Activated CD4-positive, alpha-beta T cell treated with anti-CD3 and anti-CD28 coated beads, Interleukin-2, Interleukin-6, amounts not matched to agents 100 ng/mL and 50 ng/mL, durations not matched to agents 16 hours and 8 hours (primary cell): ENCODE measurements at regions not wholly inside any gene's neighbourhood (a gene's known extent, or its start where the extent isn't known, plus 50 kb on each side); places are given as distances from the start of the nearest gene placed in this dataset.
"Not testable (repeated sequence)": the region's sequence is repeated elsewhere in the genome, so short reads cannot be mapped to it uniquely, and the experiment has no call there.

Experiments
- DNase-seq: peaks from one replicate; pipeline ENCODE4 v3.0.0-alpha.2; 2020

DNA sequence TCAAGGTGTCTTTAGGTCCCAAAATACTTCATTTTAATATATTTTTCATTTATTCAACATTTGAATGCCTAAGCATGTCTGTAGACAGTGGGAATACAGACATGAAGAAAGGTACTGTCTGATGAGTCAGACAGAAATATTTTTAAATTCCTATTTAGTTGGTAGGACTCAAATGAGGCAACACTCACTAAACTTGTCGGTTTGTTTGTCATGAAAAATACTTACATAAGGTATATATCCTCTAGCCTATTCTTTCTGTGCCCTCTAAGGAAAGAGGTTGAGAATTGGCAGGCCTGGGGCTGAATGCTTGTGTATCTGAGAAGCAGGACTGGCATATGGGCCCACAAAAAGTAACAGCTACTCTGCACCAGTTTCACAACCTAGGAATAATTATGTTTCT is 423.6 kb upstream of the MDFIC2 start:
- DNase-seq, result no peak

DNA sequence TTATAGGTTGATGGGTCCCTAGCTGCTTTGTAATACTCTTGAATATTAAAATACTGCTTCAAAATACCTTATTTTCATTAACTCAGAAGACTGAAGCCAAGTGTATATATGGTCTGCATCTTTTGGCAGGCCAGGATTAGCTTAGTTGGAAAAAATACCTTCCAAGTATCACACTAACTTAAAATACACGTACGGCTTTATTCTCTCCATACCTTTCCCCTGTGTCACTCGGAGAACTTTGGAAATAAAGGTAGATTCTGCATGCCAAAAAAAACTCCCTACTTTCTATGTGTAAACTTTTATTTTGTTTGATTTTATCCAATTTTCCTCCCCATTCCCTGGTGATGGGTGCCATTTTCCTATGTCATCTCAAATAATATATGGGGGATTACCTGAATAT is 422.3 kb upstream of the MDFIC2 start:
- DNase-seq, result no peak

DNA sequence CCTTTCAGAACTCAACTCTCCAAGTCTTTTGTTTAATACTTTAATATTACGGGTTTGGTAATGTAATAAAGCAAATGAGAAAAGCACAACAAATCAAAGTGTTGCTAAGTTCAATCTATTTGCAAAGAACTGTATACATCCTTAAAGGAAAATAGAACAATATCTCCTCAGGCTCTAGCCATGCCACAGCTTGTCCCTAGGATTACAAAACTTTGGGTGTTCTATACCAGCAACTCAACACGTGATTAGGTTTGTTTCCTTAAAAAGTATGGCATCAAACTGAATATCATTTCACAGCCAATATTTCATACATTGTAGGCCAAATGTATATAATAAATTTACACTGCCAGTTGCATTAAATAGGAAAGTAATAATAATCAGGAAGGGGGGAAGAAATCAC is 418.6 kb upstream of the MDFIC2 start:
- DNase-seq, result no peak

DNA sequence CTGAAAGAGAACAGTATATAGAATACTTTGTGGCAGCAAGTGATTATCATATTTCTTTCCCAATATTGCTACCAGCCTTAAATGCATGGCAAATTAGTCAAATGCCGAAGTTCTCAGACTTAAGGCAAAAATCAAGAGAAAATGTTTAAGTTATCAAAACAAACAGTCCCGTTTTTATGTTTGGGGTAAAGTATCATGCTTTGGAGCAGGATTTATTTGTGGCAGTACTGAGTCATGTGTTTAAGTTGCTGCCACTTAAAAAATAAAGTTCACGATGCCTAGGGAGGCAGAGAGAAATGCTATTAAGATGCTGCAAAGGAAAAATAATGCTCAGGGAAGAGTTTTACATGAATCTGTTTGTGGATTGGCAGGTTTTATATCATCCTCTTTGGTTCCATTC is 417.4 kb upstream of the MDFIC2 start:
- no peak for DNase-seq

DNA sequence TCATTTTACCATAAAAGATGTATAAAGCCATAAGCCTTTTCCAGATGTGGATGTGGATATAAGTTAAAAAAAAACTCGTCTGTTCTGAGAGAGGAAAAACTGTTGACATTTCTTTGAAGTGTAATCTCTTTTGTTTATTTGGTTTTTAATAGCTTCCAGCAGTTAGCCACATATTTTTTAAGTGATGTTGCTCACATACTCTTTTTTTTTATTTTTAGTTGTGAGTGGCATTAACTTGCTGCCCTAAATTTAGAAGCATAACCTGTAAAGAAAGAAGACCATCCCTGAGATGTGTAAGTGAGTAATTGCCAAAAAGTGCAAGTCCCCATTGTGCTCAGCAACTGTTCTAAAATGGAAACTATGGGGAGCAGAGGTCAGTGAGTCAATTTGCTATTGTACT is 415.9 kb upstream of the MDFIC2 start:
- no peak for DNase-seq

DNA sequence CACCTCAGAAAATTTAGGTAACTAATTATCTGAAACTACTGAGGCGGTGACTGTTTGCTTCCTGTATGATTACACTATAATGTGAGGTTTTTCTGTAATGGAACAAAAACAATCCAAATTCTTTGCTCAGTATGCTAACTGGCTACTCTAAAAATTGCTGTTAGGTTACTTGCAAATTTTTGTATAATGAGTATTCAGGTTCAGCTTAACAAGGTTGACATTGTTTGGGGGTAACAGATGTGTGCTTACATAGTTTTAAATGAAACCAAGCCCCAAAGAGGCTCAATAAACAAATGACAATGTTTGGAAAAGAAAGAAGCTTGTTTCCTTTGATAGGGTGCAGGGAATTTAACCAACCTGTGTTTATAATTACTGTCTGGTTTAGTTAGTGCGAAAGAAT is 414.5 kb upstream of the MDFIC2 start:
- DNase-seq, result no peak

DNA sequence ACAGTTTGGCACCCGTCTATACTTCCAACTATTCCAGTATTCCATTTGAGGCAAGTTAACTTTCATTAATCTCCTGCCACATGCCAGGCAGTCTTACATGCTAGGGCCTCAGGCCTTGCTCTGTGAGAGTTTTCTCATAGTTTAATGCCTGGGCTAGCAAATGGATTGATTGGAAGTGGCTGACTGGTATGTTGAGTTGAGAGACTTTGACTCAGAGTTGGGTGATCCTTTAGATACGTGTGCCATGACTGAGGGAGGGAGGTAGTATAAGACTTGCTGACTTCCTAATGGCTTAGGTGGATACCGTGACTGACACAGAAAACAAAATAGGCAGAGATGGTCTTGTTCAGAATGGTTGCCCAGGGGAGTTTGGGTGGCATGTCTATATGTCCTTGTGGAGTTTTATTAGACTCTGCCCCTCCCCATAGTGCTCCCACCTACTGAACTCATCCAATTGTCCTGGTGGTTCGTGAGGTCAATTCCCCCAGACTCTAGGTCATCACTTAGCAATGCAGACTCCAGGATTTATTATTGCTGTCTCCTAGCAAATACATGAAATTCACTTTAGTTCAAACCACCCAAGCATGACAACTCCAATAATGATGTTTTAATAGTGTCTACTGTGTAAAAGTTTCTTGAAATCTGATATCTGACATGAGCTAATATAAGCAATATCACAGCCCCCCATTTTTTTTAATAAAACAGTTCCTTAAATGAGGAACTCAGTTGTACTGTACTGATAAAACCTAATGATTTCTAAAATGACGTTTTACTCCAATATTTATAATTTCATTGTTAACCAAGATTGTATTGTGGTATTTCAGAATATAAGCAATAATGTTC is 413.9 kb upstream of the MDFIC2 start:
- no peak for DNase-seq

DNA sequence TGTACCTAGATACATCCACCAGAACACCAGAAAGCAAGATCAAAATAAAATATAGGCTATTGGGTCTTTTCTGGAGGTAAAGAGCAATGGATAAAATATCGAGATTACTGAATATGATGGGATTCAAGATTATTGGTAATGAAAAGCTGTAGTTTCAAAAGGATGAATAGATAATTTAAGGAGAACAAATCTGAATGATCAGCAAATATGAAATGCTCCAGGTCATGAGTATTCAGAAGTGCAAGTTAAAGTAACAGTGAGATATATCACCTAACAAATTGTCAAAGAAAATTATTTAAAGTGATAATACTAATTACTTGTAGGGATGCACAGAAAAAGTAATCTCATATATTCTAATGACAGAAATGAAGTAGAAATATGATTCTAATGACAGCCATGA is 409.6 kb upstream of the MDFIC2 start:
- no peak for DNase-seq

DNA sequence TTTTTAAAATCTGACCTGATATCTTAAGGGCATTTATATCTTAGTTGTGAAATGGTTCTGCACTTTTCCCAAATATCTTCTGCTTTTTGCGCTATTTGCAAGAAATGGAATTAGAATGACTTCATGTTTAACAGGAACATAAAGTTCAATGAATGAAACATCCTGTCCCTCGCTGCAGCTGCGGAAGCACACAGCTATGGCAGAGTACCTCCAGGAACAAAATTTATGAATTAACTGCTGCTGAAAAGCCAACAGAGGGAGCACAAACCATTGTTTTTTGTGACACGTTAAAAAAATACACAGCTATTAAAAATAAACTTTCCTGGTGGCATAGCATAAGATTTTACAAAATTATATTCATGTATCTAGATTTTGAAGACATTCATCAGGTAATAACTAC is 404.4 kb upstream of the MDFIC2 start:
- DNase-seq, result no peak

DNA sequence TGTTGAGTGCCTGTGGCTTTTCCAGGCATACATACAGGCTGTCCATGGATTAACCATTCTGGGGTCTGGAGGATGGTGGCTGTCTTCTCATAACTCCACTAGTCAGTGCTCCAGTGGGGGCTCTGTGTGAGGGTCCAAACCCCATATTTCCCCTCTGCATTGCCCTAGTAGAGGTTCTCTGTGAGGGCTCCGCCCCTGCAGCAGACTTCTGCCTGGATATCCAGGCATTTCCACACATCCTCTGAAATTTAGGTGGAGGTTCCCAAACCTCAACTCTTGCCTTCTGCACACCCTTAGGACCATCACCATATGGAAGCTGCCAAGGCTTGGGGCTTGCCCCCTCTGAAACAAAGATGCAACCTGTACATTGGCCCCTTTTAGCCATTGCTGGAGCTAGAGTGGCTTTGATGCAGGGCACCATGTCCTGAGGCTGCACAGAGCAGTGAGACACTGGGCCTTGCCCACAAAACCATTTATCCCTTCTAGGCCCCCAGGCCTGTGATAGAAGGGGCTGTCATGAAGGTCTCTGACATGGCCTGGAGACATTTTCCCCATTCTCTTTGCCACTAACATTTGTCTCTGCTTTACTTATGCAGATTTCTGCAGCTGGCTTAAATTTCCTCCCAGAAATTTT is 400.1 kb upstream of the MDFIC2 start:
- DNase-seq, result no peak

DNA sequence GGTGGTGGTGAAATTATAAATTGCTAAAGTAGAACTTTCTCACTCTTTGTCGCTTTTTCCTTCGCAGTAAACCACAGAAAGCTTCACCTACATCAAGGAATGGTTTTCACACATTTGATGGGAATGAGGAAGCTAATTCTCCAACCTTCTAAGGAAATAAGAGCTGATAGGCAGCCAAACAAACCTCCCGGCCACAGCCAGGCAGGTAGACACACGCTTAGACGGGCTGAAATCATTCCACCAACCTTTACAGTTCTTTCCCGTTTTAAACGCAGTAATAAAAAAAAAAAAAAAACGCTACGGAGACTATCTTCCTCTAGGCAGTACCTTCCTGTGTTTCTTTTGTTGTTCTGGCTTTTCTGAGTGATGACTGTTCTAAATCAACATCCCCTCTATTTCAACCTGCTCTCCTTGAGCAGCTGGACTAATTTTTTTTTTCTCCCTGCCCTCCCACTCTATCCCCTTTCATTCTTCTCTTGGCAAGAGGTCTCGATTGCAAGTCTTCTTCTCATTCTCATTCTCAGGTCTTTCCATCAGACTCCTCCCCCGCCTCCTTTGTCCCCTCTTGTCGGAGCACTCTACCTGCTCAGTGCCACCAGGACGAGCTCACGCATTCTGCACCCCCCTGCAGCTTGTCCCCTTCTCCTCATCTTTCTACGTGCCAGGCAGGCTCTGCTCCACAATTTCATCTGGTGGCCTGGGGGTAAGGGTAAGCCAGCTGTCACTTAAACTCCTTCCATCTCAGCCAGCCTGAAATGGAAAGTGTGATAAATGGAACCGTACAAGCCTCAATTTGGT is 391.1 kb upstream of the MDFIC2 start:
- no peak for DNase-seq

DNA sequence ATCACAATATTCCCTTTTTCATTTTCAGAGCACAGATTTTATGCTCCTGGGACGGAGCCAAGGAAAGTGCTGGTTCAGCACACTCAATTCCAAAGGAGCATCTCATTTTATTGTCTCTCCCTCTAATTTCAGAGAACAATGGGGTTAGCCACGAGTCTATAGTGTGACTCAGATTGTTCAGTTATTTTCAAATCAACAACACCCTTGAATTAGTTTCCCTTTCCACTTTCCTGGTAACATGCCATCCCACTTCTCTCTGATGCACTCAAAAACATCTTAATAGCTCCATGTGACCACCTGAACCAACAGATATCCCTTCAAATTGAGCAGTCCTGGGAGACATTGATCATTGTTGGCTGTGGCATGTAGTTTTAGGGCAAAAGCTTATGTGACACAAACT is 389.7 kb upstream of the MDFIC2 start:
- DNase-seq, result no peak

DNA sequence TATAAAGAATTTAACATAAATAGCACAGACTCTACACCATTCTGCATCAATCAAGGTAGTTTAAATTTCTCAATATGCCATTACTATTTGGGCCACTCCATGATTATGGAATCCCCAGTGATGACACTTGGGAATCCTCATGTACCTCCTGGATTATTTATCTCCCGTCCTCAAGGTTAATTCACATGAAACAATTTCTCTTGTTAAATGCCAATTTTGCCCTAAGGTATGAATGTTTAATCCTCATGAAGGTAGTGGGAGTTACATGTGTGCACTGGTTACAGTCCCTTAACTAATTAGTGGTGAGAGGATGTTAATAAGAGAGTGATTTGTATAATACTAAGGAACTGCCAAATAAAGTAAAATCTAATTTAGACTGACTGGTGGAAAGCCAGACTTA is 372.3 kb upstream of the MDFIC2 start:
- no peak for DNase-seq

DNA sequence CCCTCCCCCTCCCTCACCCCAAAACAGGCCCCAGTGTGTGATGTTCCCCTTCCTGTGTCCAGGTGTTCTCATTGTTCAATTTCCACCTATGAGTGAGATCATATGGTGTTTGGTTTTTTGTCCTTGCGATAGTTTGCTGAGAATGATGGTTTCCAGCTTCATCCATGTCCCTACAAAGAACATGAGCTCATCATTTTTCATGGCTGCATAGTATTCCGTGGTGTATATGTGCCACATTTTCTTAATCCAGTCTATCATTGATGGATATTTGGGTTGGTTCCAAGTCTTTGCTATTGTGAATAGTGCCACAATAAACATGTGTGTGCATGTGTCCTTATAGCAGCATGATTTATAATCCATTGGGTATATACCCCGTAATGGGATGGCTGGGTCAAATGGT is 363.4 kb upstream of the MDFIC2 start:
- not testable (repeated sequence) for DNase-seq

DNA sequence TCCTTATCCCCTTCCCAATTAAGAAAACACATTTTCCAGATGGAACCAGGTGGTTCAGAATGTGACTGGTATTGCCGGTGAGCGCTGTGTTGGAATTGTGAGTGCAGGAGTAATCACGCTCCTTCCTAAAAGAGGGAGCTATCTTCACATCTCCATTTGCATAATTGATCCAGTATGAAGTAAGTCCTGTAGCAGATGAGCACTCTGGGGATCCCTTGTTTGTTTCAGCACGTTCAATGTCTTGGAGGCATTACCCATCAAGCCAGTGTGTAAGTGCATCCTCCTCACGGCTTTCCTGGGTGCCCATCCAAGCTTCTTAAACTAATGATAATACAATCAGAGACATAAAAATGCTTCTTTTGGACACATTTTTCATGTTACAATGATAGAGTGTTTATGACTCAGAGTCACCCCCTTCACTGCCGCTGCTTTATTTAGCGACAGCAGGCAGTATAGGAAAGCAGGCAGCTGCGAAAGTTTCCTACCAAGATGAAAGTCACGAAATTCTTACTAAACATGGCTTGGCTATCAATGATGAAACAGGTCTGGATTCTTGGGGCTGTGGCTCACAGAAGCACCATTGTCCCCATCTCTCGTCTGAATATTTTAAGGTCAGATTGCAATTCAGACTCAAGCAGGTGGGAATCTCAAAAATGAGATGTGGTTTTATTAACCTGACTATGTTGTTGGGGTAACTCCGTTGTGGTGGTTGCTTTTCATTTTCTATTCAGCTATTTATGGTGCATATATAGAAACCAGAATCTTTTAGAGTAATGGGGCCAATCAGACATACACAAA is 346.3 kb upstream of the MDFIC2 start:
- DNase-seq, result no peak

DNA sequence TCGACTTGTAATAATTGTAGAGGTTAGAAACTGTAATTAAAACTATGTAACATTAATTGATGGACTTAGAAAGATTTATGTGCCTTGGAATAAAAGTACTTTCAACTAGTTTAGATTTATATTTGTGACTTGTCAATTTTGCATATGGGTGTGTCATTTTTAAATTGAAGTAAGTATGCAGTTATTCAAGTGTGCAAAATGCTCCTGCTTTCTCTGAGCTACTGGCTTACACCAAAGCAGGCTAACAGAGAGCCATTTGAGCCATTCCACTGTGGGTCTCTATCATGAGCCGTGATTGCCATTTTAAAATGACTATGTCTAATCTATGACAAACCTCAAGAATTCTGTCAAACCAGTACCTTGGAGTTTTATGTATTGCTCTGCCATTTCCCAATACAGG is 345.0 kb upstream of the MDFIC2 start:
- DNase-seq, result no peak

DNA sequence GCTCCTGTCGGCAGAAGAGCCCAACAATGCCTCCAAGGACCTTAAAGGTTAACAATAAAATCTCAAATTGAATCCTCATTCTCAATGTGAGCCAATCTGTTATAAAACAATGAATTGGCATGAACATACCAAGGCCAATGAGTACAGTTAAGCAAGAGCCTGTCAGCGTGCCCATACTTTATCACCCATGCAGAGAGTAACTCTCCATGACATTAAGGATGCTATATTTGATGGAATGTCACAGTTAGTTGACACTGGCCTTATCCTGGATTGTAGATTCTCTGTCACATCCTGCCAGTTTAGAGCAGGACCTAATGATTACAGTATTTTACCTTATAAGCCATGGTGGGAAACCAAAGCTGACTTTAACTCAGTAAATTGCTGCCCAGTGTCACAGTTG is 335.4 kb upstream of the MDFIC2 start:
- DNase-seq, result no peak

DNA sequence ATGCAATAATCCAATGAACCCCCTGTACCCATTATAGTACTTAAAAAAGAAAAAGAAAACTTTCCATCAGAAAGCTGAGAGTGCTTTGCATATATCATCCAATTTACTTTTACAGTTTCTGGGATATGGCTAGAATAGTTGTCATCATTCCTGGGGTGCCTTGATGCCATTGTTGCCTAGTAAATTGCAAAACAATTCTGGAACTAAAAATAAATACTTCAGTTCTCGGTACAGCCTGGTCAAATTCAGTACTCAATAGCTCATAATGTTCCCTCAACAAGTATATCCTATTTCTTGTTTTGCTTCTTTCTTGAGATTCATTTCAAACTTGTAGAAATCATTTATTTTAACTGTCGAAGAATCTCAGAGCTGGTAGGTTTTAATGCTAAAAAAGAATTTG is 334.7 kb upstream of the MDFIC2 start:
- no peak for DNase-seq

DNA sequence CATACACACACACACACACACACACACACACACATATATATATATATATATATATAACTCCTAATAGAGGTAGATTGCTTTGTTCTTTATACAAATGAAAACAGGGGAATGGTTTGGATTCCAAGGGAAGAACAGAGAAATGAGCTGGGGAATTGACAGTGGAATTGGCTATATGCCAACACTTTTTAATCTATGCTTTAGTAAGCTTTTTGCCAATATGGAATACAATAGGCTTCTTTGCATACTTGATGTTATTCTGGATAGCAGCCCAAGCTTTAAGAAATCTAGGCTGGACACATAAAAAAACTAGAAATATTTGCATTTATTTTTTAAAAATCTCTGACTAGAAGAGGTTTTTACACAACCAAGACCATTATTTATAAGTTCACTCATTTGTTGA is 334.2 kb upstream of the MDFIC2 start:
- no peak for DNase-seq

DNA sequence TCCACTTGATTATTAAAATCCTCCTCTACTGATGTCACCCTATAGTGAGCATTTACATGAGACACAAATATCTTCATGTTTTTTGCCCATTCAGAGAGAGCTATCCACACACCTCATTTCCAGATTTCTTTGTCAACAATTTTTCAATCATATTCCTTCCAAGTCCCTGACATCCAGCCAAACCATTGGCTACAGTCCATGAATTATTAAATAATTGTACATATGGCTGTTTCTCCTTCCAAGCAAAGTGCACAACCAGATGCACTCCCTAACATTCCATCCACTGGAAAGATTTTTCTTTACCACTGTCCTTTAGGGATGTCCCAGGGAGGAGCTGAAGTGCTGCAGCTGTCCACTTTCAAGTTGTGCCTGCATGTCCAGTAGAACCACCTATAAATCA is 328.0 kb upstream of the MDFIC2 start:
- DNase-seq, result no peak

DNA sequence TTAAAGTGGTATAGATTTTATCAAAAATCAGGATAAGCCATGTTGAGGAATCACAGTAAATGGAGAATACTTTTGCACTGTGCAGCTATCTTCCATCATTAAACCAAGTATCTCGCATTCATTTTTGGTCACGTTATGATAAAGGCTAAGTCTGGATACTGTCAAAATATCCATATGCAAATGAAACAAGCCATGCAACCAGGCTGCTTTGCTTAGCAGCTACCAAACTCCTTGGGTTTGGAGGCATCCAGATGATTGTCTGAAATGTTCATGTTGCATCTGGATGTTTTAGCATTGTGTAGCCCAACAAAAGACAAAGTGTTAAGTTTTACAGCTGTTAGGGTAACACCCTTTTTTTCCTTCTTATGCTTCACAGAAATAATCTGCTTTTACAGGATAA is 322.9 kb upstream of the MDFIC2 start:
- no peak for DNase-seq

DNA sequence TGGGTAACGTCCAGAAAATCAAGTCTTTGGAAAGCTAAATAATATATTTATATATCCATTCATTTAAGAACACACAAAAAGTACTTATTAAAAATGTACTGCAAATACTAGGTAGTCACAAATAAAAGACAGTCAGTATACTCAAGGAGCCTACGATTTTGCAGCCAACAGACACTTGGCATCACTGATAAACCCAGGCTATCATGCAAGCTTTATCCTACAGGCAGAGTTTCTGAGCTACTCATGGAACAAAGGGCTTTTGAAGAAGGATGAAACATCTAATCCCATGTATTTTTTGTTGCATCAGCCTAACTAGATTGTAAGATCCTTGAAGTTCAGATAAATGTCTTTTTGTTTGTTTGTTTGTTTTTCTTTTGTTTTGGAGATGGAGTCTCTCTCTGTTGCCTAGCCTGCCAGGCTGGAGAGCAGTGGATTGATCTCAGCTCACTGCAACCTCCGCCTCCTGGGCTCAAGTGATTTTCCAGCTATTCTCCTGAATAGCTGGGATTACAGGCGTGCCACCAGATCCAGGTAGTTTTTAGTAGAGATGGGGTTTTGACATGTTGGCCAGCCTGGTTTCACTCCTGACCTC is 319.4 kb upstream of the MDFIC2 start:
- DNase-seq, result no peak

DNA sequence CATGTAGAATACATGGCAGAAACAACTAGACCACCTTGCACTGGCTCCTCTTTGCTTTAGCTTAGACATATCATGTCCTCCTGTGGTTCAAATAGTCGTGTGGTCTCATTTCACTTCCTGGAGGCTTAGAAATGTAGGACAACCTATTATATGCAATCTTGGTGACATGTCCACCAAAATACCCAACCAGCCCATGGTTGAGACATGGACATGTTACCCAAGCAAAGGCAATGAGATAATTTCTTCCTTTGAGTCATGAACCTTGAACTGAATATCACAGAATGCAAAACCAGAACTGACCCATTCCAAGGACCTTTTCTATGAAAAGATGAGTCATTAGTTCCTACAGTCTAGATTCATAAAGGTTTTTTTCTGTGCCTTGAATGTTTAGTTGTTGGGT is 309.0 kb upstream of the MDFIC2 start:
- DNase-seq, result no peak
